ENCODE measurements at regions not wholly inside any gene's neighbourhood (a gene's known extent, or its start where the extent isn't known, plus 50 kb on each side); places are given as distances from the start of the nearest gene placed in this dataset.

GRCh38 chr2:100627330-100628300, 64.8 kb downstream of the PDCL3 start:
- DNase-seq: no peak

DNA sequence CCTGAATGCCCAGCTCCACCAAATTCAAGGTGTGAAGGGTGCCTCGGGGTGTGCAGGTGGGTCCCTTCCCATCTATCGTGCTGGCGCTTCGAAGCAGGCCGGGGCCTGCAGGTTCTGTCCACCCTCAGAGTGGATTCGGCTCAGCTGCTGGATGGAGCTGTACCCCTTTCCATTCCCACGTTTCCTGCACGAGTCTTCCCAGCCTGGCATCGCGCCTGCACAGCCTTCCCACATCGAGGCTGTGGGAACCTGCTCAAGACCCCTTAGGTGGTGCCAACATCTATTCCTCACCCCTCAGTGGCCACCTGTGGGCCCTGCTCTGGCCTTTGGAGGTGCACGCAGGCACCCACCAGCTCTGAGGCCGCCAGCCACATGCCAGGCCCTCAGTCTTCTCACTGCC, 65.7 kb downstream of the PDCL3 start:
- no peak for DNase-seq

GRCh38 chr2:100629309-100629708, 66.5 kb downstream of the PDCL3 start:
- DNase-seq: no peak

- DNase-seq: no peak
Measured at GRCh38 chr2:100630473-100630977, 67.7 kb downstream of the PDCL3 start.

- no peak for DNase-seq
Measured at GRCh38 chr2:100632037-100632436, 69.2 kb downstream of the PDCL3 start.

DNA sequence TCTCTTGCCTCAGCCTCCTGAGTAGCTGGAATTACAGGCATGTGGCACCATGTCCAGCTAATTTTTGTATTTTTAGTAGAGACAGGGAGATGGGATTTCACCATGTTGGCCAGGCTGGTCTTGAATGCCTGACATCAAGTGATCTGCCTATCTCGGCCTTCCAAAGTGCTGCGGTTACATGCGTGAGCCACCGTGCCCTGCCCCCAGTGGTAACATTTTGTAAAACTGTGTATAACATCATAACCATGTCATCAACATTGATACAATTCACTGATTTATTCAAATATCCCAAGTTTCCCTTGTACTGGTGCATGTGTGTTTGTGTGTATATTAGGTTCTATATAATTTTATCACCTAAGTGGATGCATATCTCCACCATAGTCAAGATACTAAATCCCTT, 70.0 kb downstream of the PDCL3 start:
- no peak for DNase-seq

DNA sequence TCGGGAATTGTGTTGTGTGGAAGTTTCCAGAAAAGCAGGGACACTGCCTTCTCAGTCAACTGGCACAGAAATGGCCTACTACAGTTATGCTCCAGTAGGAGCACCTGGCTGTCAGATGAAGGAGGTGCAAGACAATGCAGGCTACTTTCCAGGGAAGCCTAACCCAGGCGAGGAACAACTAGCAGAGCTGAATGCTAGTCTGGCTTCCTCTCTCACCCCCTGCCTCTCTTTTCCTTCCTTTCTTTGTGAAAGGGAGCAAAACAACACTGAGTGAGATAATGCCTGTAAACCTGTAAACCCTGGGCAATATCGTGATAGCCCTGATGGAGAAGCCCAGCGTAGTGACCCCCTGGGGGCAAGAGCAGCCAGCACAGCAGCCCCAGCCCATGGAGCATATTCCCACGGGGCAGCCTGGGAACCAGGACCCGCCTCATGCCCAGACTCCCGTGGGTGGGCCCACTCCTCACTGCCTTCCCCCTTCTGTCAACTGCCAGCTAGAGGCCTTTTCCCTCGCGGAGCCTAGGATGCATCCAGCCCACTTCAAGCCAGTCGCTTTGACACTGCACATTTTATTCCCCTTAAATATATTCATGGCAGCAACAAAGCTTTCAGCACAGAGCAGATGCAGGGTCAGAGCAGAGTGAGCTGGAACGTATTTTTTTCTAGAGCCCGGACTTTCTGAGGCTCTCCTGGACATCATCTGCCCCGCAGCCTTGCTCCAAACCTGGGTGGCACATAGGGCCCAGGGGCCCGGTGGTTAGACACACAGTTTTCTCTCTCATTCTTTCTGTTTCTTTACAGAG, 77.0 kb downstream of the PDCL3 start:
- no peak for DNase-seq

DNA sequence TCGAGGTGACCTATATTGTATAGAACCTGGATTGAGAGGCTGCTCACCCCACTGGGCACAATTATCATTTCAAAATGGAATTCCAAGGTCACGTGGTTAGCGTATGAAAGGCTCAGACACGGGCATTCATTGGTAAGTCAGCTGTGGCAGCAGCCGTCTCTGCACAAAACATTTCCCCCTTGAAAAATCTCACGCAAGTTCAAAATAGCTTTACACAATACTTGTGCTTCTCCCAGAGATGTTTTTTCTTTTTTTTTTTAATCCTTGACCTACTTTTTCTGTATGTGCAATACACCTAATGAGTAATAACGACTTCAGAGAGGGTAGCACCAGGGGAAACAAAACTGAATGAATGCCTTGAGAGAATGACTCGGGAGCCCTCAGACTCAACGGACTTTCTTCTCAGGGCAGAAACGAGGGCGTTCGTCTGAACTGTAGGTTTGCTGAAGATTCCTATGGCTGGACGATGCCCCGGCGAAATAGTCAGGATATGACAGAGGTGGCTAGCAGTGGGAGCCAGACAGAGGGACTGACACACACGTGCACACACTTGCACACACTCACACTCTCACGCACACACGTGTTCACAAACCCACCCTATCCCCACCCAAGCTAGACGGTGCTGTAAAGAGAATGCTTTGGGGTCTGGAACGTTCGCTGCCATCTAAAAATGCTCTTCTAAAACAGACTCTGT, 77.8 kb downstream of the PDCL3 start:
- DNase-seq: no peak

DNA sequence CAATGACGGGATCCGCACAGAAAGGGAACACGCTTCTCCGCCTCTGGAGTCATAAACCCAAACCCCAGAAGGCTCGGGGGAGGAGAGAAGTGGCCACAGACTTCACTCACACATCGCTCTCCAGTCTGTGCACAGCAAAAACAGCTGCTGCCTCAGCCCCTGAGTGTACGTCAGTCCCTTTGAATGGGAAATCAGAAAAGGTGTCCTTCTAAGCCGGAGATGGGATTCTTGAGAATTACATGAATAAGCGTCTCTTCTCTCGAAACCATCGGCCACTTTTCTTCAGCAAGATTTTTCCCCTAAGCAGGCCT, 78.3 kb downstream of the PDCL3 start:
- no peak for DNase-seq

- DNase-seq: no peak
Measured at GRCh38 chr2:100642425-100642824, 79.6 kb downstream of the PDCL3 start.

GRCh38 chr2:100643467-100643866, 80.7 kb downstream of the PDCL3 start:
- DNase-seq: no peak

GRCh38 chr2:100643906-100644501, 81.2 kb downstream of the PDCL3 start:
- DNase-seq: no peak

DNA sequence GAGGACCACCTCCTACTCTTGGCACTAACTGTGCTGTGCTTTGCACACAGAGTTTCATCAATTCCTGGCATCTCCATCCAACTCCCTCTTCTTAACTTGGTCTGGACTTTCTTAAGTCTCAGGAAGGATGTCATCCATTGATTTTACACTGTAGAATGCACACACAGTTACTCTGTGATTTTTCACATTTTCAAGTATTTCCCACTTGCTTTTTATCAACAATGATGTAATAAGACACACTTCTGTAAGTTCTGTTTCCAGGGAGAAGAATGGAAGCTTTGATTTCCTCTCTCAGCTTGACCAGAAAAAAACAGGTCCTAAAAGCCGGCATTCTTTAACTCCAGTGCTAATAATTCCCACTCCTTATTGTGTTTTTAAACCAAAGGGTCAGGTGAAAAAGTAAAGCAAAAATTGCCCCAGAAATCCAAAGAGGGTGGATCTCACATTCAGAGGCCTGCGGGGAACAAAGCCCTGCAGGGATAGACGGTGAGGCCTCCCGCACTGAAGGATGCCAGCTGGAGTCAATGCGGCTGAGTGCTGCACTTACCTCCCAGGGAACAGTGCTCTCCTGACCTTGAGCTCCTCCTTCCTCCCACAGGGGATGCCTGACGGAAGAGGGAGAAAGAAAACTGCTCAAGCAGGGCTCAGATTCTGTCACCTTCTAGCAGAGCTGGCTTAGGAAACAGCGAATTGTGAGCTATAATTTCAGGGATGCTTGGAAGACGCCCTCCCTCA, 83.1 kb downstream of the PDCL3 start:
- no peak for DNase-seq

DNA sequence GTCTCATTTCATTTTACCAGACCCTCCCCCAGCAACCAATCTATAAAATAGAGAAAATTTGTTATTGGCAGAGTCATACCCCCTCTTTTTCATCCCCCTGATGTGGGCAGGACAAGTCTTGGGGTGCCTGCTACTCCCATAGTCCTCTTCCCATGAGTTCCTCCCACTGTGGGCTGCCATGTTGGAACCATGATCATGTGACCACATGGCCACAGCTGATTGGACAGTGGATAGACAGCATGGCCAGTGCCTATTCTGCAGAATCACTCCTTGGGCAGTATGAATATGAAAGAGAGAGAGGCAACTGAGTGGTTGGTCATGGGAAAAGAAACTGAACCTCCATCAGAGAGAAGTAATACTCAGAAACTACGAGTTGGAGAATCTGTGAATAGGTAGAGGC, 84.9 kb downstream of the PDCL3 start:
- DNase-seq: no peak

GRCh38 chr2:100650151-100650550, 87.4 kb downstream of the PDCL3 start:
- DNase-seq: no peak

DNA sequence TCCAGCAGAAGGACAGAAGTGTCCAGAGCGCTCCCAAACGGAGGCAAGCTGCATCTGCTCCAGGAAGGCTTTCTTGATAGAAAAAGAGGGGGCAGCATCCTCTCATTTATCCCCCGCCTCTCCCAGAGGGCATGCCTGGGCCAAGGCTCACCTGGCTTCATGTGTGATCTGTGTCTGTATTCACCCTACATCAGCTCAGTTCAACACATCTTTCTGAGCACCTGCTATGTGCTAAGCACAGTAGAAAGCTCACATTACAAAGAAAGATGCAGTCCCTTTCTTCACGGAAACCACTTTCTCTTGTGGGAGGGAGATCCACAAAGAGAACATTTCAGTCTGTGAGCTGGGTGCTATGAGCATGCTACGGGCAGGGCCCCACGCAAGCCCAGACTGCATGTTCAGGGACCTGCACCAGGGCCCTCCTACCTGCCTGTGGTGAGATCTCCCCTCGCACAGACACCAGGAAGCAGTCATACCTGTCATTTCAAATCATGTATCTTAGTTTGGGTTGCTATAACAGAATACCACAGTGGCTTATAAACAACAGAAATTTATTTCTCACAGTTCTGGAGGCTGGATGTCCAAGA, 90.7 kb downstream of the PDCL3 start:
- DNase-seq: no peak

DNA sequence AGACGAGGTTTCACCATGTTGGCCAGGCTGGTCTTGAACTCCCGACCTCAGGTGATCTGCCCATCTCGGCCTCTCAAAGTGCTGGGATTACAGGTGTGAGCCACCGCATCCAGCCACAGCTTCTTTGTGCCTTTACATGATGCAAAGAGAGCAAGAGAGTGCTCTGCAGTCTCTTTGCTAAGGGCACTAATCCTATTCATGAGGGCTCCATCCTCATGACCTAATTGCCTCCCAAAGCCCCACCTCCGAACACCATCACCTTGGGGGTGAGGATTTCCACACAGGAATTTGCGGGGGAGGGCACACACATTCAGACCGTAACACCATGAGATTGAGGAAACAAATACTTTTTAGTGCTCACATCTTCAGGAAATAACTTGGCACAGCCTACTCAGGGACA, 91.8 kb downstream of the PDCL3 start:
- DNase-seq: no peak

DNA sequence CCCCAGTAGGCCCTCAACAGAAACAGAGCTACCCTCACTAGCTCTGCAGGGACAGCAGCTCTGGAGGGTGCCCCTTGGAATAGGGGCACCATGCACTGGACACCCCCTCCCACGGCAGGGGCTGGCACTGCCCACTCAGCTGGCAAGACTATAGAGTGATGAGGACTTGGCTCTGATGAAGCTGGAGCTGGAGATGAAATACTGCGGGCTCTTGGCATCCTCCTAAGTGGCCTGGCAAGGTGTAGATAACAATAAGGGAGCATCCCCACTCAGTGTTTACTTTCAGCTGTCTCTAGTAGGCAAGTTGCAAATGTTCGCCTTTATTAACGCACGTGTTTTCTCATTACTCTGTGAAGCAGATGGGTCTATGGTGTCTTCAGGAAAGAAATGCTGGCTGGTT, 92.7 kb downstream of the PDCL3 start:
- no peak for DNase-seq

DNA sequence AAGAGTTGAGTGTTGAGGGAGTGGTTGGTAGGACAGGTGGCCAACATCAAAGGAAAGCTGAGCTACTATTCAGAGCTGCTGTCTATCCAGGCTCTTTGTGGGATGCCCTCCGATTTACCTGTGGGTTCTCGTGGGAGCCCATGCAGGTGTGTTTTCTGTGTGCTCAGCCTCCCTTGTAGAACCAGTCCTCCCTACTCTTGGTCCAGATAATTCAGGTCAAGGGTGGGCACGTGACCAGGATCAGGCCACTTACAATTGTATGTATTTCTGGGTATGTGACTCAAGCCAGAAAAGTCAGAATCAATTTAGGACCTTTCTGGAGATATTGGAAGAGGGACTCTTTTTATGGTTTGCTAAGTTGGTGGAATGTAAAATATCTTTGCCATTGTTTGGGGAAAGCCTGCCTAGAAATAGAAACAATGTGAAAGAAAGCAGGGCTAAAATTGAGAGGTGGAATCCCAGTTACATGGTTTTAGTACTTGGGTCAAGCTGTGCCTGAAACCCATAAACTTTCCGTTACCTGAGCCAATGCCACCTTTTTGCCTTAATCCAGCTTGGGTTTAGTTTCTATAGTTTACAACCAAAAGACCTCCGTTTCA, 93.2 kb downstream of the PDCL3 start:
- no peak for DNase-seq

GRCh38 chr2:100658017-100658416, 95.2 kb downstream of the PDCL3 start:
- DNase-seq: no peak

GRCh38 chr2:100660851-100661584, 98.2 kb downstream of the PDCL3 start:
- DNase-seq: no peak
